ENCODE measurements at regions not wholly inside any gene's neighbourhood (a gene's known extent, or its start where the extent isn't known, plus 50 kb on each side); places are given as distances from the start of the nearest gene placed in this dataset.

- H3K9ac ChIP-seq (ENCODE audit: extremely low read depth, low read length, poor library complexity, severe bottlenecking), result no peak overlapping the region
- no peak for TF ChIP-seq CTCF (conservative IDR thresholded peaks at IDR 0.05)
- H3K4me1 Mint-ChIP-seq, result no peaks in the 10 kb centered on the region
- H3K4me1 ChIP-seq (ENCODE audit: control insufficient read depth, insufficient read depth, low read length), result no peaks in the 10 kb centered on the region
- no peaks in the 10 kb centered on the region for H3K9me3 Mint-ChIP-seq
- no peak overlapping the region for H3K4me3 ChIP-seq (ENCODE audit: low read length)
- no peaks in the 10 kb centered on the region for H3K36me3 Mint-ChIP-seq (ENCODE audit: low read depth)
- no peaks in the 10 kb centered on the region for H3K27me3 Mint-ChIP-seq (ENCODE audit: insufficient read depth)
- no peaks in the 10 kb centered on the region for H3K27me3 ChIP-seq (ENCODE audit: control insufficient read depth, insufficient read depth, low read length, poor library complexity, severe bottlenecking)
- DNase-seq, result no peak
- H3K9me3 ChIP-seq (ENCODE audit: control insufficient read depth, low read length), result no peaks in the 10 kb centered on the region
- 92 to 100% methylated on average over 2 to 3 of the region's 3 CpGs for WGBS, 2 experiments (ENCODE audit: insufficient coverage in 1 of 2, insufficient read length in 1 of 2)
- H3K36me3 ChIP-seq (ENCODE audit: control insufficient read depth, insufficient read depth, low read length), result no peaks in the 10 kb centered on the region
- no peak overlapping the region for H3K4me3 Mint-ChIP-seq
- H3K27ac Mint-ChIP-seq, result no peak overlapping the region
- no peak overlapping the region for H3K27ac ChIP-seq (ENCODE audit: low read depth, low read length)
Measured at GRCh38 chr18:39072970-39073369, 1507.4 kb upstream of the CELF4 start.

GRCh38 chr18:39062426-39062825, 1496.8 kb upstream of the CELF4 start:
- no peak for TF ChIP-seq CTCF (conservative IDR thresholded peaks at IDR 0.05)
- no peaks in the 10 kb centered on the region for H3K9me3 Mint-ChIP-seq
- no peaks in the 10 kb centered on the region for H3K4me1 ChIP-seq (ENCODE audit: control insufficient read depth, insufficient read depth, low read length)
- H3K36me3 ChIP-seq (ENCODE audit: control insufficient read depth, insufficient read depth, low read length), result no peaks in the 10 kb centered on the region
- no peaks in the 10 kb centered on the region for H3K36me3 Mint-ChIP-seq (ENCODE audit: low read depth)
- H3K9ac ChIP-seq (ENCODE audit: extremely low read depth, low read length, poor library complexity, severe bottlenecking), result no peak overlapping the region
- H3K9me3 ChIP-seq (ENCODE audit: control insufficient read depth, low read length), result no peaks in the 10 kb centered on the region
- WGBS, 2 experiments (ENCODE audit: insufficient coverage in 1 of 2, insufficient read length in 1 of 2), result 100% methylated on average over 1 of the region's 1 CpG
- H3K27ac Mint-ChIP-seq, result no peak overlapping the region
- no peaks in the 10 kb centered on the region for H3K27me3 ChIP-seq (ENCODE audit: control insufficient read depth, insufficient read depth, low read length, poor library complexity, severe bottlenecking)
- H3K4me3 Mint-ChIP-seq, result no peak overlapping the region
- H3K27ac ChIP-seq (ENCODE audit: low read depth, low read length), result no peak overlapping the region
- H3K27me3 Mint-ChIP-seq (ENCODE audit: insufficient read depth), result no peaks in the 10 kb centered on the region
- DNase-seq, result no peak
- no peak overlapping the region for H3K4me3 ChIP-seq (ENCODE audit: low read length)
- no peaks in the 10 kb centered on the region for H3K4me1 Mint-ChIP-seq

- Histone ChIP-seq H3K4me3 (ENCODE audit: low read length) (no peak overlapping the region), H3K4me1 (ENCODE audit: control insufficient read depth, insufficient read depth, low read length) (no peaks in the 10 kb centered on the region), H3K9ac (ENCODE audit: extremely low read depth, low read length, poor library complexity, severe bottlenecking) (no peak overlapping the region), H3K27ac (ENCODE audit: low read depth, low read length) (no peak overlapping the region), H3K27me3 (ENCODE audit: control insufficient read depth, insufficient read depth, low read length, poor library complexity, severe bottlenecking) (no peaks in the 10 kb centered on the region), H3K36me3 (ENCODE audit: control insufficient read depth, insufficient read depth, low read length) (no peaks in the 10 kb centered on the region), H3K9me3 (ENCODE audit: control insufficient read depth, low read length) (no peaks in the 10 kb centered on the region)
- H3K27ac Mint-ChIP-seq, result no peak overlapping the region
- H3K4me3 Mint-ChIP-seq, result no peak overlapping the region
- no peak for TF ChIP-seq CTCF (conservative IDR thresholded peaks at IDR 0.05)
- no peaks in the 10 kb centered on the region for H3K9me3 Mint-ChIP-seq
- no peaks in the 10 kb centered on the region for H3K27me3 Mint-ChIP-seq (ENCODE audit: insufficient read depth)
- no peaks in the 10 kb centered on the region for H3K4me1 Mint-ChIP-seq
- WGBS, 2 experiments (ENCODE audit: insufficient coverage in 1 of 2, insufficient read length in 1 of 2), result 88 to 94% methylated on average over 6 of the region's 6 CpGs
- no peak for DNase-seq
- no peaks in the 10 kb centered on the region for H3K36me3 Mint-ChIP-seq (ENCODE audit: low read depth)
Measured at GRCh38 chr18:39058386-39059000, 1492.9 kb upstream of the CELF4 start.

Measured in endodermal cell (in vitro differentiated cells).